Fibroblast of gingiva (primary cell): ENCODE measurements at regions not wholly inside any gene's neighbourhood (a gene's known extent, or its start where the extent isn't known, plus 50 kb on each side); places are given as distances from the start of the nearest gene placed in this dataset.
"Not testable (repeated sequence)": the region's sequence is repeated elsewhere in the genome, so short reads cannot be mapped to it uniquely, and the experiment has no call there.

Experiments used
- DNase-seq: peaks from one replicate; pipeline ENCODE4 v3.0.0-alpha.2; 2011; ENCODE audit warnings: low read depth

DNA sequence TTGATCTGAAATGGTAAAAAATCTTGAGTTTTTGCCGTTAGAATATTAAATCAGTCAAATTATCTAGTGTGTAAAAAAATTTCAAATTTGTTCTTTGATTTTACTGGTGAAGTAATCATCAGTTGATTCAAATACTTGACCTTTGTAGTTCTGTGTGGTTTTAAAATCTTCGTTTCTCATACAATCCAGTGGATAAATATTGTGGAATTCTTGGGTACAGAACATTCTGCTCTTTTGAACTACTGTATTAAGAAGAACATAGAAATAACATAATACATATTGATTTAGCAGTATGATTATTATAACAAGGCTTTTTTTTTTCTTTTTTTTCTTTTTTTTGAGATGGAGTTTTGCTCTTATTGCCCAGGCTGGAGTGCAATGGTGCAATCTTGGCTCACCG, 491.8 kb downstream of the CD109 start:
- DNase-seq, result no peak

DNA sequence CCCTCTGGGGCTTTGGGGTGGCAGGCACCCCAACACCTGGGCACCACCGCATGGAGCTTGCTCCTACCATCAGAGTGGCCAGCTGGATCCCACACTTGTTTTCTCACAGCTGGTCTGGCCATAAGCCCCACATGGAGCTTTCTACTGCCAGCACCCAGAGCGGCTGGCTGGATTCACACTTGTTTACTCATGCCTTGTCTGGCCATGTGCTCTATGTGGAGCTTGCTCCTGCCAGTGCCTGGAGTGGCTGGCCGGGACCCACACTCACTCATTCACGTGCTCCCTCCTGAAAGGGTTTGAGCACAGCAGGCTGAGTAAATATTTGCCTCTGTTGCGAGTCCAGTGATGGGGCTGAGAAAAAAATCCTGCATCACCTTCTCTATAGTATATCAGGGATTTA, 487.0 kb downstream of the CD109 start:
- no peak for DNase-seq

DNA sequence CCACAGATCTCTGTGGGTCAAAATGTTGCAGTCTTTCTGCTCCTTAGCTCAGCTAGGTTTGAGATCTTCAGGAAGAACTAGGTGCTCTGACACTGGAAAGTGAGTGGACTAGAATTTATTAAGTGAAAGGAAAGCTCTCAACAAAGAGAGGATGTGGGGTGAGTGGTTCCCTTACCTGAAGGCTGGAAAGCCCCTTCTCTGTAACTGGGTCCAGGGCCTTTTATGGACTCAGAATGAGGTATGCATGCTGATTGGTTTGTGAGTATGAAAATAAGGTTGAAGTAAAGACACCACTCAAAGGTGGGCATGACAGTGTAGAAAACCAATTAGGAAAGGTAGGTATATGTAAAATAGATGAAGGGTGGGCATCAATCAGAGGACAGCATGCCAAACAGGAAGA, 485.5 kb downstream of the CD109 start:
- DNase-seq, result no peak

DNA sequence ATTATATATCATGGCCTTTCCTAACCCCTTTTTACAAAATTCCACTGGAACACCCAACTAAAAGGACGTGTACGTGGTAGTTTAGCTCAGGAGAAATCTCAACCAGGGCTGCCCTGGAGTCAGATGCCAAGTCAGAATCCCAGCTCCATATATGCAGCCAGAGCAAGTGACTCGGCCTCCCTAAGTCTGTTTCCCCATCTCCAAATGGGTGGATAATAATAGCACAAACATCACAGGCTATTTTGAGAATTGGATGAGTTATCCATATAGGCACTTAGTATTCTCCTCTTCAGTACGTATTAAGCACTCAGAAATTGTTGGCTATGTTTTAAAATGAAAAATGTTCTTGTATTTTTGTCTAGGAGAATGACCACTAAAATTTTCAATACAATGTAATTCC, 481.5 kb downstream of the CD109 start:
- DNase-seq, result no peak

DNA sequence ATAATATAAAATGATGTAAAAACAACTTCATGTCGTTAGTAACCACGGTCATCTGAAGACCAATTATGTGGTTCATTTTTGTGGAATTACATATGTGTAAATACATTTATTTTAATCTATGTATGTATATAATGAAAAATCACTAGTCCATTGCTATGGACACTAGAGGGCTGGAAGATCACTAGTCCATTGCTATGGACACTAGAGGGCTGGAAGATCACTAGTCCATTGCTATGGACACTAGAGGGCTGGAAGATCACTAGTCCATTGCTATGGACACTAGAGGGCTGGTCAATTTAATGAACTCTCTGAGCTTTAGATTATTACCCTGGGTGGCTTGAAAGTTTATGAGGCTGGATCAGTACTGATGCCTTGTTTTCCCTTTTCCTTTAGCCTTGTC, 474.5 kb downstream of the CD109 start:
- DNase-seq, result not testable (repeated sequence)

DNA sequence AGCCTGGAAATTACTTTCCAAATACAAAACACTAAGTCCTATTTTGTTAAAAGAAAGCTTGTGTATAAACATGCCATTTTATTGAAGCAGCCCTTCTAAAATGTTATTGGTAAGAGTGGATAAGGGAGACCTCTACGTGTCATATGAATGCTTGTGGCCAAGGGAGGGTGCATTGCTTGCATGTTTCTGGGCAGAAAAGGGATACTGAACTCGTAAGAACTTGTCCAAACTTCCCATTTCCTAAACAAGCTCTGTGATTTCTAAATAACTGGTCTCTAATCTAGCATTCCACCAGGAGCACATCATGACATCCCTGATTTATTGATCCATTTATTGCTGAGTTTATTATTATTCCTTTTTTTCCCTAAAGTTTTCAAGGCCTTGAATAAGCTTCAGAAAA, 474.1 kb downstream of the CD109 start:
- DNase-seq, result no peak

DNA sequence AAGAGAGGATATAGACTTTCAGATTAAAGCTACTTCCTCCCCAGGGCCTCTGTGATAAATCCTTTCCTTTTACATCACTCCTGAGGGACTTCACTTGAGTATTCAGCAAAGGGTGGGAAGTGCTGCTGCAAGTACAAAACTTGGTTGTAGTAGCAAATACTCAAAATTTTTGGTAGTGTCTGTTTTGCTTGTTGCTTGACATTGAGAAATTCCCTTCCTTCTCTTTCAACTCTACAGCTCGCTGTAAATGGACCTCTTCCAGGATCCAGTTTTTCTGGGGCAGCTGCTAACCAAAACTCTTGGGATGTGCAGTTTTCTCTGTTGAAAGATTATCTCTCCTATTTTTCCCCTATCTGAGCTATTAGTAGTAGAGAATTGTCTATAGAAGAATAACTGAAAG, 472.0 kb downstream of the CD109 start:
- DNase-seq, result peak; percentile 33

DNA sequence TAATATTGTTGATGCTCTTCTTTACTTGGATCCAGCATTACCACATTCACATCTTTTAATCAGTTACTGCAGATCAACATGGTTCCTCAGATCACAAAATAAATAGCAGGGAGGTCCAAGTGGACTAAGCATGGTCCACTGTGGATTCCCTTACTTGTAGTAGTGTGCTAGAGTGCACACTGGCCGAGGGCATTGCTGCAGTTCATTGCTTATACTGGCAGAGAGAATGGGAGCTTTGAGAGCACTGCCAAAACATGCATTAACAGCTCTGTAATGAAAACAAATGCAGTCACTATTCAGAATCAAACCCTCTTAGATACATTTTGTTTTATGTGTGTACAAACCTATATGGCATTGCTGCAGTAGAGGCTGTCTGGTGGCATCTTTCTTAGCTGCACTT, 471.5 kb downstream of the CD109 start:
- peak; percentile 3 for DNase-seq

DNA sequence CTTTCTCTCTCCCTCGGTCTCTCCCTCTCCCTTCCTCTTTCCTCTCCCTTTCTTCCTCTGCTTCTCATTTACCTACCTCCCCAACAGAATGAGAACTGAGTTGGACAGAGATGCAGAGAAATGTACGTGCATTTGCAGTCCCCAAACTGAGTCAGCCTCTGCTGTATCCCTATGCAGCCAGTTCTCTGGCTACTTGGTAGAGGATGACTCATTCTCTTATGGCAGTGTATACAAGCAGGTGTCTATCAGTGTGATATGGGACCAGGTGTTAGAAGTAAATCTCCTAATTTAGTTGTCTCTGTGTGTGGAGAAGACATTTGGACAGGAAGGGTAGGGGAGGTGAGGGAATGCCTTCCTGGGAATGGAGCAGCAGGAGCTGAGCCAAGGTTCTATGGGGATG, 470.8 kb downstream of the CD109 start:
- DNase-seq, result no peak

DNA sequence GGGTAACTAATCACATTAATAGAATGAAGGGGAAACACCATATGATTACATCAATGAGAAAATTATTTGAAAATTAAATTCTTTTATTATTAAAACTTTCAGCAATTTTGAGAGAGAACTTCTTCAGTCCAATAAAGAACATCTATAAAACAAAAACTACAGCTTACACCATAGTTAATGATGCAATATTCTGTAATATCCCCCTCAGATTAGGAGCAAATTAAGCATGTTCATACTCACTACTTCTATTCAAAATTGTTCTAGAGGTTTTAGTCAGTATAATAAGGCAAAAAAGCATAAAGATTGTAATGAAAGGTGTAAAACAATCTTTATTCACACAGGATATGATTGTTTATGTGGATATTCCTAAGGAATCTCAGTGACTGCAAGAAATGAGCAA, 465.4 kb downstream of the CD109 start:
- DNase-seq, result no peak

DNA sequence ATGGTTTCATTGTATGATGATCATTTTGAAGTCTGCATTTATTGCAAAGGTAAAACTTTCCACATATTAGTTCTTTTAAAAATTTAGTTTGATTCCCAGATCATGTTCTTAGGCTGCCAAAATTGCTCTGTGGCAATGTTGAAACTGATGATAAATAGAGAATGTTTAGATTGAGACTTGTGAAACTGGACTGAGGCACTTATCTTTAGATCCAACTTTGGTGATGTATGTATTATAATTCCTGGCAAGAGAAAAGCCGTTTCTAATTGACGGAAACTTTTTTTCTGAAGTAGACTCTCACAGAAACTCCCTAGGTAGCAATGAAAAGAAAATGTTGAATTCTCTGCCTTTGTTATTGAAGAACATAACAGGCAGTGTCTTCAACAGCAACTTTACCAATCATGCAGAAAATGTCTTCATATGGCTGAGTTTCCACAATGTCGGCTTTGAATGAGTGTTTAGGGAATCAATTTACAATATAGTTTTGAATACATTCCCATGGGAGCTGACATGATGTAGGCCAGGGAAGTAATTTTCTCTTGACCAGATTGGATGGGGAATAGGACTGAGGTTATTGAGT, 456.2 kb downstream of the CD109 start:
- no peak for DNase-seq

DNA sequence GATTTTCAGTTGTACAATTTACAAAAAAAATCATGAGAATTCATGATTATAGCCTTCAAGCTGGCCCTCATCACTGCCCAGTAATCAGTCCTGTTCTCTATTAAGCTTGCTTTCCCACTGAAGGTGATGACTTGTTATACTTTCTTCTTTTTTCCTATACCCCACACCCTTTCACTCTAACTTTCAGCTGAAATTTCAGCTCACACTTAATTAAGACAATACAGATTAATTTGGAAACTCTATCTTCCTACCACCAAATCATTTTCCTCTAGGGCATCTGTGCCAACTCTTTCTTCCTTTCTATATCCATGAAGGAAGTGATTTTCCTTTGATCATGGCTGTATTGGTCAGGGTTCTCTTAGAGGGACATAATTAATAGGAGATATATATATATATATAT, 449.9 kb downstream of the CD109 start:
- no peak for DNase-seq

DNA sequence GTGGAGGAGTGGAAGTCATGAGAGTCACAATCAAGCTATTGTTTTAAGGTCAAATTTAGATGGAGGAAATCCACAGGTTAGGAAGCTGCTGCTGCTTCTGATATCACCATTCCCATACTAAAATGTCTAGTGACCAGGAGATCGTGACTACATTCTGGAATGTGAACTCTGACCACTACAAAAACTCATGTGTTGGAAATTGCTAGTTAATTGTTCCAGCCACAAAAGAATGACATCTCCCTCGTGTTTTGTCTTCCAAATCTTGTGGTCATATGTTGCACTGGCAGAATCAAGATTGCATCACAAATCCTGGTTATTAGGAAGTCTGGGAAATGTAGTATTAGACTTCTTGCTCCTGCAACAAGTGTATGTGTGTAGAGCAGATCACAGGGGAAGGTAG, 441.9 kb downstream of the CD109 start:
- peak; percentile 71 for DNase-seq

DNA sequence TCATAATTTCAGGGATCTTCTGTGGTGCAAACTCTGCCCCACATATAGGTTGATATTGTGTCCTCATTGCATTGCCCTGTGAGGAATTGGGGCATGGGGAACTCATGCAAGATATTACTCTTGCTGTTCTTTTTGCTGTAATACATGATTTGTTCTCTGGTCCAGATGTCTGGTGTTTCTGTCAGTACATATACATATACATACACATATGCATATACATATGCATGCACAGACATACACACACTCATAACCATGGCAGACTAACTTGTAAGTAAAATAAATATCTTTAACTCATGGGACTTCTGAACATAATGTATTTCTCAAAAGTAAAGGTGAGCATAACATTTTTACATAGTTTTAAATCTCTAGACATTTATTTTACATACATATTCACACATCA, 438.3 kb downstream of the CD109 start:
- DNase-seq, result no peak

DNA sequence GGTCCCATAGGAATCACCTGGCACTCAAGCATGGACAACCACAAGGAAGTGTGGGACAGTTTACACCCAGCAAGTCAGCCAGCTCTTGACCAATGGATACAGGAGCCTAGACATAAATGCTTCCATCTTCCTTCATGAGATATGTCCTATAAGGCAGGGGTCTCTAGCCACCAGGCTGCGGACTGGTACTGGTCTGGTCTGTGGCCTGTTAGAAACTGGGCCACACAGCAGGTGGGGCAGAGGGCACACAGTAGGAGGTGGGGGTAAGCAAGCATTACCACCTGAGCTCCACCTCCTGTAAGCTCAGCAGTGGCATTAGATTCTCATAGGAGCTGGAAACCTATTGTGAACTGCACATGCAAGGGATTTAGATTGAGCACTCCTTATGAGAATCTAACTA, 437.1 kb downstream of the CD109 start:
- DNase-seq, result no peak

DNA sequence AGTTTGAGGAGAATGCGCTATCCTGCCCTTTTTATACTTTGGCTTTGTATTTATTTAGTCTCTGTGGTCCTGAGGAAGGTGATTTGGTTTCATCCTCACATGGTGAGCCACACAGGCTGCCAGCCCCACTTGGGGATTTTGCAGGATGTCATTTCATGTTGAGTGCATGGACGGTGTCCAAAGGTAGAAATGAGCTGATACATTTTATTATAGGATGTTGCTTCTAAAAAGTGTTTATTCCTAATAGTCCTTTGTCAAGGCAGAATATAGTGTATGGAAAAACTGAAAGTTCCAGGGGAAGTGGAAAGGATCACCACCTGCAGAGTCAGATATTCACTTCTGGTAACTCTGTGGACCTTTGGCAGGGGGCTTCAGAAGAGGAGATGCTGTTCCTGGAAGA, 434.6 kb downstream of the CD109 start:
- no peak for DNase-seq

DNA sequence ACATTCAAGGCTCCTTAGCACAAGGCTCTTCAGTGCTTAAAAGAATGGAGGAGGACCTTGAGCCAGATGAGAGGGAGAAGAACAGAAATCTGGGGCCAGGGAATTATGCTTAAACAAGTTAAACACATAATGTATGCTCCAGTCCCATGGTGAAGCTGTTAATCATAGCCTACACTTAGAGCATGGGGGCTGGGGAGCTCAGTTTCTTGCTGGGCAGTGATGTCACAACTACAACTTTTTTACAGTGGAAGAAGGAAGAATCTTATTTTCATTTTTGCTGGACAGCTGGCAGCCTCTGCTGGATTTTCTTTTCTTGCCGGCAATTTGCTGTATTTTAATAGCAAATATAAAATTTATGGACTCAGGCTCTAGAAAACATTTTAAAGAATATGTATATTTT, 432.5 kb downstream of the CD109 start:
- no peak for DNase-seq

DNA sequence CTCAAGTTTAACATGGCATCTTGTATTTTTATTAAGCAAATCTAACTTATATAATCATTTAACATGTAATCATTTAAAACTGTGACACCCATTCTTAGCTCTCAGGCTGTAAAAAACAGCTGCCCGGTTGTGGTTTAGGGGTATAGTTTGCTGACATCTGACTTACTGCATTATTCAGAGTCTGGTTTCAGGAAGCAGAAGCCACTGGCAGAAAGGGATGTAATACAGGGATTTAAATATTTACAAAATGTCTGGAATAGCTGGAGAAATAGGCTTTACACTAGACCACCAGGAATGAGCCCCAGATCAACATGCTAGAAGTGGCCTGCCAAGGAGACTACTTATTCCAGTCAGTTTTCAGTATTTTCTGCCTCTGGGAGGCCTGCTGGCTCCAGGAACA, 421.1 kb downstream of the CD109 start:
- DNase-seq, result no peak

DNA sequence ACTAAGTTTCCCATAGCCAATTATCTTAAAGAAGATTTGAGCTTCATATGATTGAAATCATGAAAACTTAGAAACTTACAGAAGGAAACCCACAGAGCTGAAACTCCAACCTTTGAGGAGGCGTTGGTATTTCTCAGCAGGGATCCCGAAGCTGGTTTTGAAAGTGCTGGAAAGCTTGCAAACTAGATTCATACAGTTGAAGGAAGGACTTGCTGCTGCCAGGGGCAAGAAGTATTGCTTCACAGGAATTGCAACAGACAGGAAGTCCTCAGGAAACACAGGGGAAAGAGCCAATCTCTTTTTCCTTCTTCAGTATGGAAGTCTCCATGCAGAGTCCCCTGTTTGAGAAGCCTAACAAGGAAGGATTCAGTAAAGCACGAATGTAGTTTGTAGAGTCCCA, 419.7 kb downstream of the CD109 start:
- peak; percentile 71 for DNase-seq

DNA sequence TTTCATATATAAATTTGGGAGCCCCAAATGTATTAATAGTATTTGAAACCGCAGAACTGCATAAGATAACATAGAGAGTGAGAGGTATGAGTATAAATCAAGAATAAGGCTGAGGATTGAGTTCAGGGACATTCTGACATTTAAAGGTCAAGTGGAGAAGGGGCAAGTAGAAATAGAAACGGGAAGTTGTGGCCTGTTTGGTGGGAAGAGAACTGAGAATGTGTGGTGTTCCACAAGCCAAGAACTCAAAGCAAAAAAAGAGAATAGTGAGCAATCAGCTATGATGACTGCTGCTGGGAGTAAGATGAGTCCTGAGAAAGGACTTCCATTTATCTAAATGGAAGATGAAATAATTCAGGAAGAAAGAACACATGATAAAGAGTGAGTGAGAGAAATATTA, 418.4 kb downstream of the CD109 start:
- DNase-seq, result no peak

DNA sequence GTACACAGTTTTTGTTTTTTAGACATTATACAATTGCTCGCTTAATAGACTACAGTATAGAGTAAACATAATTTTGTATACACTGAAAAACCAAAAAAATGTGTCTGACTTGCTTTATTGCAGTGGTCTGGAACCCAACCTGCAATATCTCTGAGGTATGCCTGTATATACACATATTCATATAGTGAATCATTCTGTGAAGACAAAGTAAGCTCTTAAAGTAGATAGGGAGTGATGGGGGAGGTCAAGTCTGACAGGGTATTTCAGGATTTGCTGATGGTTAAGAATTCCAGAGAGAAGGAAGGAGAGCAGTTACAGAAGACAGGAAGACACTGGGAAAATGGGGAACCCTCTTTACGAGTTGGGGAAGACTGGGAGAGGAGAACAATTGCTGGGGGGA, 417.9 kb downstream of the CD109 start:
- no peak for DNase-seq

DNA sequence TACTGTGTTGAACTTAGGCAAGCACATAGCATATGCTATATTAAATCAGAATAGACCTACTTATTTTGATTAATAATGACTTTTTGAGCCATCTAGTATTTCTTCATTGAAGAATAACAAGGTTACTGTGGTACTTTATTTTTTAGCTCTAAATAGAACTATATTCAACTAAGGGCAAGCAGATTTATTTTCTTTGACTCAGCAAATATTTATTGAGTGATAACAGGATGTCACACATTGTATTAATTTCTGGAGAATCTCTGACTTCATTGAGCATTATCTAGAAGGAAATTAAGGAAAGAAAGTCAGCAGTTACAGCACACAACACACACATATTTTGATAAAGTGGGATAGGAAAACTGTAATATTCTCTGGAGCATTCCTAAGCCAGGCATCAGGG, 407.4 kb downstream of the CD109 start:
- no peak for DNase-seq

DNA sequence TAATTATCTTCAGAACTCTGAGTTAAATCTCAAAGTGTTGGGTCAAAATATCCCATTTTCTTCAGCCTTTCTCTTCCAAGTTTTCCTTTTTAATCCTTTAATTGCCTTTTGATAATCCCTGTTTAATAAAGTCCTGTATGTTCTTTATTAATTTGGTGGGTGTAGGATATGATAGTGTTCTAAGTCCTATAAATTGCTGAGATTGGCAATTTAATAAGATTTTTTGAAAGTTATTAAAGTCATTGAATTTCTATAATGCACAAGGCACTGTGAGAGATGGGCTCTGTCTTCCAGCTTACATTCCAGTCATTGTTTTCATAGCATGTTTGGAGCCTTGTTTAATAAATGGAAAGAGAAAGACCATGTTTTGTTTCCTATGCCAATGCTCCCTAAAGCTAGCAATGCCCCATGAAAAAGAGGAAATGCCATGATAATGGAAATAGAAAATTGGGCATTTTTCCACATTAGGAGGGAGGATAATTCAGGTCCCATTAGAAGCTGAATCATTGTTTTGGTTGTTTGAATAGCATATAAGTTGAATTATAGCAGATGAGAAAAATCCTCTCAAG, 404.8 kb downstream of the CD109 start:
- DNase-seq, result peak; percentile 6

DNA sequence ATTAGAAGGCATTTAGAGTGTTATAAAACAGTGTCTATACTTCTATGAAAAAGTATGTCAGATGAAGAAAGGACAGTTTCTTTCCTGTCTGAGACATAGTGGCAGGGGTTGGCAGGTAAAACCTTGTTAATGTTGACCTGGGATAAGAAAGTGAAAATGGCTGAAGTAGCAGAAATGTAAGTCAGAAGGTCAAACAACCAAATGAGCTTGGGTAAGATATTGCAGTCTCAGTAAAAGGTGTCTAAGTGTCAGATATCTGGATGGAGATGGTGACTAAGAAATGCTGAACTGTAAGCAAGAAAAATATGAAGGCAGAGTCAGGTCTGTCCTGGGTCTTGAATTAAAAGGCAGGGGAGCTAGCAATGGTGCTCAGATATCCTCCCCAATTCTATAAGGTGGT, 400.3 kb downstream of the CD109 start:
- no peak for DNase-seq

DNA sequence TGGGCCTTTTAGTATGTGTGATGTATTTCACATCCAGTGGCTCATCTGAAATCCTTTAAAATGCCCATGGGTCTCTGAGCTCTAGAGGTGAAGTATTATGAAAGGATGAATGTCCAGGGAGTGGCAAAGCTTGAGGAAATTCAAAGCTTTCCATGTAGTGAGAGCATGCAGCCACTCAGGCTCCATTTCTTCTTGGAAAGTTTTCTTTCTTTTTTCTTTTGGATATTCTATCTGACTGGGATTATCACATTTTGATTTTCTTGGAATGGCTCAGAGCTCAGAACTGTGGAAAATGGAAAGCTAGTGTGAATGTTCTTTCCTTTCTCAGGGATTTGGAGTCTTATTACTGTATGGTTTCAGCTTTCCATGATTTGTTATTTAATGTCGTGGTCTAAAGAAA, 397.4 kb downstream of the CD109 start:
- no peak for DNase-seq
